Endothelial cell of umbilical vein (primary cell): ENCODE measurements at regions not wholly inside any gene's neighbourhood (a gene's known extent, or its start where the extent isn't known, plus 50 kb on each side); places are given as distances from the start of the nearest gene placed in this dataset.

Source experiments
- EZH2 ChIP-seq: IDR thresholded peaks from 2 replicates; pipeline ENCODE4 v1.6.1; 2012; ENCODE audit warnings: borderline replicate concordance, low read depth, mild to moderate bottlenecking, moderate library complexity, low read length, inconsistent platforms; ENCODE audit not compliant: severe bottlenecking
- FOS ChIP-seq: IDR thresholded peaks from 2 replicates; pipeline ENCODE4 v1.6.1; 2011; ENCODE audit warnings: mild to moderate bottlenecking, low read length, moderate library complexity, borderline replicate concordance; ENCODE audit not compliant: insufficient read depth
- MYC ChIP-seq: IDR thresholded peaks from one replicate; pipeline ENCODE4 v1.6.1; 2011; ENCODE audit warnings: mild to moderate bottlenecking, low read depth, low read length
- POLR2A ChIP-seq: IDR thresholded peaks from 2 replicates; pipeline ENCODE4 v1.6.1; 2012; ENCODE audit warnings: low read depth, mild to moderate bottlenecking, control low read depth, low read length
- POLR2AphosphoS5 ChIP-seq: IDR thresholded peaks from 2 replicates; pipeline ENCODE4 v1.6.1; 2012; ENCODE audit warnings: low read depth, mild to moderate bottlenecking, control low read depth, low read length, moderate library complexity; ENCODE audit not compliant: insufficient read depth
- TF ChIP-seq, protein P1 (sequence below), 2 donors: IDR thresholded peaks; 1 replicate in 1 of 2; 2 replicates in 1 of 2; pipeline ENCODE4 v1.5.1; 2011; ENCODE audit warnings: low read length in 2 of 2, mild to moderate bottlenecking in 2 of 2, moderate library complexity in 2 of 2, control low read depth in 1 of 2, inconsistent platforms in 1 of 2, low read depth in 1 of 2; ENCODE audit not compliant: insufficient read depth in 1 of 2; ENCODE audit errors: extremely low read depth in 1 of 2
- TF ChIP-seq, protein P2 (sequence below): IDR thresholded peaks from 2 replicates; pipeline ENCODE4 v1.6.1; 2011; ENCODE audit not compliant: insufficient read depth, insufficient read length

DNA sequence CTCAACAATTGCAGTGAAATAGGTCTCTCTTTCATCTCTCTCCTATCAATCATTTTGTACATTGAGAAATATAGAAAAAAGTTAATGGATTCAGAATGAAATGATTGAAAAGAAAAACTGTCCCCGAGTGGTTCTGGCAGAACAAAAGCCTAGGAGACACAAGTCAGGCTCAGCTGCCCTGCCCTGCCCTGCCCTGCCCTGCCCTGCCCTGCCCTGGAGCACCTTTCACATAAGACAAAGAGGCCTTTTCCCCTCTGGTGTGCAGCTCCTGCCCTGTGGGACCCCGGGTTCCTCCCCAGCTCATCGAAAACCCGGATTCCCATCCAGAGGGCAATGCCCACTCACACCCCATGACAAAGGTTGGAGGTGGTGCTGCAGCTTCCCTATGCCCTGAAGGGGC, 94.7 kb downstream of the TEX26 start:
- TF ChIP-seq, protein P1, sequence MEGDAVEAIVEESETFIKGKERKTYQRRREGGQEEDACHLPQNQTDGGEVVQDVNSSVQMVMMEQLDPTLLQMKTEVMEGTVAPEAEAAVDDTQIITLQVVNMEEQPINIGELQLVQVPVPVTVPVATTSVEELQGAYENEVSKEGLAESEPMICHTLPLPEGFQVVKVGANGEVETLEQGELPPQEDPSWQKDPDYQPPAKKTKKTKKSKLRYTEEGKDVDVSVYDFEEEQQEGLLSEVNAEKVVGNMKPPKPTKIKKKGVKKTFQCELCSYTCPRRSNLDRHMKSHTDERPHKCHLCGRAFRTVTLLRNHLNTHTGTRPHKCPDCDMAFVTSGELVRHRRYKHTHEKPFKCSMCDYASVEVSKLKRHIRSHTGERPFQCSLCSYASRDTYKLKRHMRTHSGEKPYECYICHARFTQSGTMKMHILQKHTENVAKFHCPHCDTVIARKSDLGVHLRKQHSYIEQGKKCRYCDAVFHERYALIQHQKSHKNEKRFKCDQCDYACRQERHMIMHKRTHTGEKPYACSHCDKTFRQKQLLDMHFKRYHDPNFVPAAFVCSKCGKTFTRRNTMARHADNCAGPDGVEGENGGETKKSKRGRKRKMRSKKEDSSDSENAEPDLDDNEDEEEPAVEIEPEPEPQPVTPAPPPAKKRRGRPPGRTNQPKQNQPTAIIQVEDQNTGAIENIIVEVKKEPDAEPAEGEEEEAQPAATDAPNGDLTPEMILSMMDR (IDR thresholded peaks at IDR 0.05; ENCODE audit: extremely low read depth in 1 of 2, insufficient read depth in 1 of 2, low read depth in 1 of 2, low read length in 2 of 2), result no peak
- no peak for TF ChIP-seq POLR2AphosphoS5
- no peak for TF ChIP-seq POLR2A
- TF ChIP-seq EZH2, result no peak
- no peak for TF ChIP-seq MYC
- TF ChIP-seq, protein P2, sequence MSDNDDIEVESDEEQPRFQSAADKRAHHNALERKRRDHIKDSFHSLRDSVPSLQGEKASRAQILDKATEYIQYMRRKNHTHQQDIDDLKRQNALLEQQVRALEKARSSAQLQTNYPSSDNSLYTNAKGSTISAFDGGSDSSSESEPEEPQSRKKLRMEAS, result no peak
- TF ChIP-seq FOS, result no peak
